Omental fat pad (tissue), 3 donors: ENCODE measurements at regions not wholly inside any gene's neighbourhood (a gene's known extent, or its start where the extent isn't known, plus 50 kb on each side); places are given as distances from the start of the nearest gene placed in this dataset.

Source experiments
- ATAC-seq: fragments of 150-250 bp; one replicate; pipeline ENCODE4 v1.9.1; 2016; ENCODE audit warnings: mild to moderate bottlenecking, moderate library complexity; ENCODE audit not compliant: low FRiP score
- DNase-seq: peaks from one replicate; pipeline ENCODE4 v3.0.0-alpha.2; 2019; ENCODE audit warnings: low spot score
- TF ChIP-seq, protein P1 (sequence below), 3 donors: fragments of 450-650 bp; IDR thresholded peaks; one replicate each; pipeline ENCODE4 v1.5.1; 2016 to 2017; ENCODE audit warnings: antibody characterized with exemption in 3 of 3, mild to moderate bottlenecking in 3 of 3, moderate library complexity in 2 of 3

- ATAC-seq, result no peak
- TF ChIP-seq, protein P1, sequence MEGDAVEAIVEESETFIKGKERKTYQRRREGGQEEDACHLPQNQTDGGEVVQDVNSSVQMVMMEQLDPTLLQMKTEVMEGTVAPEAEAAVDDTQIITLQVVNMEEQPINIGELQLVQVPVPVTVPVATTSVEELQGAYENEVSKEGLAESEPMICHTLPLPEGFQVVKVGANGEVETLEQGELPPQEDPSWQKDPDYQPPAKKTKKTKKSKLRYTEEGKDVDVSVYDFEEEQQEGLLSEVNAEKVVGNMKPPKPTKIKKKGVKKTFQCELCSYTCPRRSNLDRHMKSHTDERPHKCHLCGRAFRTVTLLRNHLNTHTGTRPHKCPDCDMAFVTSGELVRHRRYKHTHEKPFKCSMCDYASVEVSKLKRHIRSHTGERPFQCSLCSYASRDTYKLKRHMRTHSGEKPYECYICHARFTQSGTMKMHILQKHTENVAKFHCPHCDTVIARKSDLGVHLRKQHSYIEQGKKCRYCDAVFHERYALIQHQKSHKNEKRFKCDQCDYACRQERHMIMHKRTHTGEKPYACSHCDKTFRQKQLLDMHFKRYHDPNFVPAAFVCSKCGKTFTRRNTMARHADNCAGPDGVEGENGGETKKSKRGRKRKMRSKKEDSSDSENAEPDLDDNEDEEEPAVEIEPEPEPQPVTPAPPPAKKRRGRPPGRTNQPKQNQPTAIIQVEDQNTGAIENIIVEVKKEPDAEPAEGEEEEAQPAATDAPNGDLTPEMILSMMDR (IDR thresholded peaks at IDR 0.05), result no peak
Measured at GRCh38 chr15:47409038-47409437, 308.3 kb upstream of the SEMA6D start.

GRCh38 chr15:47409600-47409999 is 307.7 kb upstream of the SEMA6D start:
- DNase-seq (no peak), ATAC-seq (no peak)
- TF ChIP-seq, protein P1 (IDR thresholded peaks at IDR 0.05), result no peak

More at GRCh38 chr15:47409038-47409437, 308.3 kb upstream of the SEMA6D start:
- no peak for DNase-seq

GRCh38 chr15:47410247-47410646 is 307.1 kb upstream of the SEMA6D start:
- no peak for DNase-seq
- TF ChIP-seq, protein P1 (IDR thresholded peaks at IDR 0.05), result no peak
- no peak for ATAC-seq

DNA sequence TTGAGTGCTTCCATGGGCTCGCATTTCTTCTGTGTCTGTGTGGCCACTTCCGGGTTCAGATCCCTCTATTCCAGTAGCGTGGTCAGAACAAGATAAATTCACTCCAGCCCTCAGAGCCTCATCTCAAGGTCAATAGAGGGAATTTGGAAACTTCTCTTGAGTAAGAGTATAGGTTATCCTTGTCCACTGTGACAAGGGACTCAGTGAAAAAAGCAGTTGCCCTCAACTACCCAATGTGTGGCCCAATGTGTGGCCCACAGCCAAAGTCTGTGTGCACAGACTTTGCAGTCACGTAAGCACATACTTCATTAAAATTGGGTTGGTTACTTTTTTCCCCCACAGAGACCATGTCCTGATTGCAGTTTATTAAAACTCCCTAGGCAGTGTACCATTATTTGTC is 305.6 kb upstream of the SEMA6D start:
- TF ChIP-seq, protein P1 (IDR thresholded peaks at IDR 0.05), result no peak
- DNase-seq (no peak), ATAC-seq (no peak)

DNA sequence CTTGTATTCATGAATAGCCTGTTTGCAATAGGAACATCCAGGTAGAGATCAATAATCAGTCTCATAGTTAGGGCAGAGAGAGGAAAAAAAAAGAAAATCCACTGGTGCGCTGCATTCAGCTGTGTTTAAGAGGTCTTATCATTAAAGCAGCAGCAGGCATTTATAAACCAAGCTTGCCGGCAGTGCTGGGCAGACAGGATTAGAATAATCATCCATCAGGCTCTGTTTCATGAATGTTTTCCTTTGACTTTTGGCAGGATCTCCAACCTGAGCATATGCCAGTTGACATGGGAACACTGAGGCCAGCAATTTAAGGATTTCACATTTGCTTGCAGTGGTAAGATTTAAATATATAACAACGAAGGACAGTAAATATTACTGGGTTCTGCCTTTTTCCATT is 305.2 kb upstream of the SEMA6D start:
- TF ChIP-seq, protein P1 (IDR thresholded peaks at IDR 0.05), result no peak
- ATAC-seq (no peak), DNase-seq (no peak)

DNA sequence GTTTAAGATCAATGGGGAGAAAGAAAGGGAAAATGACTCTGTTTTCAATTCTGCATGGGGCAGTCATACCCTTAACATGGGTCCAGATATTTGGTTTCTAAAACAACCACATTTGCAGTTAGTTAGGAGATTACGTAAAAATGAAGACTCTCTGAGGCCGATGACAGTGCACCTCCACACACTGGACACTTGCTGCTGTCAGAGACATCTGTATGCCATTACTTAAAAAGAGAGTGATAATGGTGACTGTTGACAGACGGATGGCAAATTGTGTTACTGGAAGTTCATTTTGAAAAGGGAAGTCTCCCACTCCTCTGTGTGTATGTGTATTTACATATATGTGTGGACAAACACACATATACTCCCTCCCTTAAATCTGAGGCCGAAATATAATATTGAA is 304.5 kb upstream of the SEMA6D start:
- TF ChIP-seq, protein P1 (IDR thresholded peaks at IDR 0.05), result no peak
- DNase-seq (no peak), ATAC-seq (no peak)

- no peak for ATAC-seq
- TF ChIP-seq, protein P1 (IDR thresholded peaks at IDR 0.05), result no peak
- DNase-seq, result no peak
Measured at GRCh38 chr15:47414207-47414606, 303.1 kb upstream of the SEMA6D start.
